CD14-positive monocyte (primary cell): ENCODE measurements at regions not wholly inside any gene's neighbourhood (a gene's known extent, or its start where the extent isn't known, plus 50 kb on each side); places are given as distances from the start of the nearest gene placed in this dataset.
"Not testable (repeated sequence)": the region's sequence is repeated elsewhere in the genome, so short reads cannot be mapped to it uniquely, and the experiment has no call there.

Experiments
- DNase-seq, 3 donors: peaks; one replicate each; pipeline ENCODE4 v3.0.0-alpha.2; 2011 to 2022
- H2AFZ ChIP-seq: 2 replicates; pipeline ENCODE4 v1.6.0; 2012; ENCODE audit warnings: mild to moderate bottlenecking, low read depth, low read length, inconsistent platforms; ENCODE audit not compliant: insufficient read depth, poor library complexity, severe bottlenecking
- H3K27ac ChIP-seq, 2 donors: 1 replicate in 1 of 2; 2 replicates in 1 of 2; pipeline ENCODE4 v1.5.1; 2012 to 2013; ENCODE audit warnings: low read length in 2 of 2, control low read depth in 1 of 2, inconsistent platforms in 1 of 2, low read depth in 1 of 2, mild to moderate bottlenecking in 1 of 2
- H3K27me3 ChIP-seq, 2 donors: one replicate each; pipeline versions ENCODE4 v1.6.0 to v1.6.1; 2011 to 2013; ENCODE audit warnings: low read length in 2 of 2; ENCODE audit not compliant: control insufficient read depth in 2 of 2, insufficient read depth in 2 of 2
- H3K36me3 ChIP-seq, 2 donors: replicated peaks in 1 of 2; 1 replicate in 1 of 2; 2 replicates in 1 of 2; pipeline versions ENCODE4 v1.5.1 to v1.6.1; 2012 to 2013; ENCODE audit warnings: low read length in 2 of 2, control low read depth in 1 of 2, inconsistent platforms in 1 of 2, mild to moderate bottlenecking in 1 of 2; ENCODE audit not compliant: insufficient read depth in 2 of 2, control insufficient read depth in 1 of 2
- H3K4me1 ChIP-seq, 2 donors: 1 replicate in 1 of 2; 2 replicates in 1 of 2; pipeline versions ENCODE4 v1.5.1 to v1.6.1; 2012 to 2013; ENCODE audit warnings: low read length in 2 of 2, control low read depth in 1 of 2, inconsistent platforms in 1 of 2, mild to moderate bottlenecking in 1 of 2, moderate library complexity in 1 of 2; ENCODE audit not compliant: insufficient read depth in 2 of 2, control insufficient read depth in 1 of 2
- H3K4me2 ChIP-seq: replicated peaks from 2 replicates; pipeline ENCODE3; 2012; ENCODE audit warnings: low read length, moderate library complexity, mild to moderate bottlenecking; ENCODE audit not compliant: poor library complexity, severe bottlenecking; ENCODE audit errors: extremely low read depth
- H3K4me3 ChIP-seq, 3 experiments: fragments of 200-600 bp in 1 of 3; sonication (generic) in 1 of 3; replicated peaks in 1 of 3; 1 replicate in 2 of 3; 2 replicates in 1 of 3; pipeline ENCODE4 v1.5.1; 2011 to 2013; ENCODE audit warnings: low read length in 3 of 3, mild to moderate bottlenecking in 3 of 3, control low read depth in 2 of 3, low read depth in 2 of 3, inconsistent platforms in 1 of 3, moderate library complexity in 1 of 3
- H3K79me2 ChIP-seq: 2 replicates; pipeline ENCODE4 v1.6.0; 2012; ENCODE audit warnings: mild to moderate bottlenecking, control low read depth, inconsistent platforms, low read length, moderate library complexity; ENCODE audit not compliant: insufficient read depth
- H3K9ac ChIP-seq: 2 replicates; pipeline ENCODE4 v1.6.0; 2017; ENCODE audit warnings: low read length, mild to moderate bottlenecking; ENCODE audit not compliant: insufficient read depth, poor library complexity, severe bottlenecking
- H3K9me3 ChIP-seq, 2 donors: replicated peaks in 1 of 2; 1 replicate in 1 of 2; 2 replicates in 1 of 2; pipeline versions ENCODE4 v1.5.1 to v1.6.1; 2012 to 2013; ENCODE audit warnings: low read length in 2 of 2, control low read depth in 1 of 2; ENCODE audit not compliant: control insufficient read depth in 1 of 2, insufficient read depth in 1 of 2
- H4K20me1 ChIP-seq: 2 replicates; pipeline ENCODE4 v1.6.0; 2012; ENCODE audit warnings: mild to moderate bottlenecking, low read length, control low read depth, moderate library complexity; ENCODE audit not compliant: insufficient read depth
- H3K27ac Mint-ChIP-seq, 7 donors: one replicate each; pipeline ENCODE4 v1.8.0; 2020; ENCODE audit warnings: mild to moderate bottlenecking in 7 of 7, mixed read lengths in 7 of 7, moderate library complexity in 6 of 7, inconsistent platforms in 2 of 7
- H3K27me3 Mint-ChIP-seq, 3 donors: one replicate each; pipeline ENCODE4 v1.8.0; 2021 to 2022; ENCODE audit warnings: low read depth in 3 of 3, mild to moderate bottlenecking in 3 of 3, mixed read lengths in 3 of 3, moderate library complexity in 3 of 3, inconsistent platforms in 1 of 3
- H3K36me3 Mint-ChIP-seq, 2 donors: one replicate each; pipeline ENCODE4 v1.8.0; 2020; ENCODE audit warnings: mixed read lengths in 2 of 2, inconsistent platforms in 1 of 2, mild to moderate bottlenecking in 1 of 2
- H3K4me1 Mint-ChIP-seq: one replicate; pipeline ENCODE4 v1.8.0; 2020; ENCODE audit warnings: mild to moderate bottlenecking, mixed read lengths
- H3K4me3 Mint-ChIP-seq, 2 donors: one replicate each; pipeline ENCODE4 v1.8.0; 2020; ENCODE audit warnings: mild to moderate bottlenecking in 2 of 2, mixed read lengths in 2 of 2, moderate library complexity in 1 of 2
- H3K9me3 Mint-ChIP-seq, 7 donors: one replicate each; pipeline ENCODE4 v1.8.0; 2020 to 2022; ENCODE audit warnings: mixed read lengths in 7 of 7, mild to moderate bottlenecking in 6 of 7, moderate library complexity in 6 of 7, inconsistent platforms in 2 of 7
- CTCF ChIP-seq: fragments of 200-600 bp; IDR thresholded peaks from one replicate; pipeline ENCODE4 v1.8.0; 2022; ENCODE audit warnings: antibody characterized with exemption, mild to moderate bottlenecking
- WGBS: methylation state at CpG from one replicate; pipeline ENCODE4 v1.1.5; 2013; ENCODE audit warnings: missing lambda C conversion rate; ENCODE audit not compliant: insufficient coverage; 5-methylcytosine and 5-hydroxymethylcytosine counted together
- intact Hi-C, 2 donors: fragments of 100-400 bp; cut with micrococcal nuclease; formaldehyde crosslinking; loops; one replicate each; pipeline versions ENCODE4 v1.15.0 to v1.15.1; 2023

DNA sequence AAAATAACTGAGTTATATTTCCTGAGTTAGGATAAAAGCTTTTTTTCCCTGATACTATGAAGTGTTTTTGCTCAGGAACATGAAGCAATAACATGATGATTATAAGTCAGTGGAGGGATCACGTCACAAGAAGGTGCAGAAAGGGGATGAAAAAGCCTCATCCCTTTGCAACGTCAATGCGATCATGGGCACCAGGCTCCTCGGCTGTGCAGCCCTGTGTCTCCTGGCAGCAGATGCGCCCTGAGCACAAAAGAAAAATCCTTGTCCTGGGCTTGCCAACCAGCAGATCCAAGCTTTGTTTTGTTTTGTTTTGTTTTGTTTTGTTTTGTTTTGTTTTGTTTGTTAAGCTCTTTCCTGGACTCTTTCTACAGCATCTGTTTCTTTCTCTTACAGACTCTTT lies 103.5 kb upstream of the PRSS1 start:
- no peak for DNase-seq
- peak overlapping the region; percentile 5 to 78 for H3K4me3 Mint-ChIP-seq
- no peak overlapping the region for H3K27ac Mint-ChIP-seq
- peak overlapping the region; percentile 64 for H2AFZ ChIP-seq
- TF ChIP-seq CTCF: no peak
- no peaks in the 10 kb centered on the region for H3K9me3 ChIP-seq
- peaks cover 7 to 8% of the 10 kb centered on the region in 2 donors for H3K4me1 ChIP-seq
- H3K79me2 ChIP-seq: no peaks in the 10 kb centered on the region
- H3K4me2 ChIP-seq: peak overlapping the region; percentile 47
- H3K27ac ChIP-seq: no peak overlapping the region
- H3K36me3 ChIP-seq: no peaks in the 10 kb centered on the region
- no peaks in the 10 kb centered on the region for H3K9me3 Mint-ChIP-seq
- H3K27me3 Mint-ChIP-seq: peaks cover 7 to 17% (median 9%) of the 10 kb centered on the region in 3 donors
- no peaks in the 10 kb centered on the region for H3K36me3 Mint-ChIP-seq
- peaks cover 11% of the 10 kb centered on the region for H3K4me1 Mint-ChIP-seq
- intact Hi-C loops: loop anchor here in 1 of 2 donors (5.0 kb wide), 1 partner anchor 152 kb away; no protein-coding TSS in a partner anchor
- WGBS: 0% methylated on average over 4 of the region's 5 CpGs
- H3K4me3 ChIP-seq: peak overlapping the region in 1 of 3 experiments; percentile 13
- H3K27me3 ChIP-seq: peaks cover 5 to 6% of the 10 kb centered on the region in 2 donors
- no peaks in the 10 kb centered on the region for H4K20me1 ChIP-seq
- H3K9ac ChIP-seq: no peak overlapping the region

GRCh38 chr7:142642316-142642715 lies 107.0 kb upstream of the PRSS1 start:
- peaks cover 12% of the 10 kb centered on the region for H3K4me1 Mint-ChIP-seq
- no peak overlapping the region for H3K9ac ChIP-seq
- TF ChIP-seq CTCF: no peak
- no peaks in the 10 kb centered on the region for H3K9me3 Mint-ChIP-seq
- H3K4me2 ChIP-seq: no peak overlapping the region
- no peaks in the 10 kb centered on the region for H3K36me3 ChIP-seq
- H3K27me3 ChIP-seq: peaks cover 5 to 6% of the 10 kb centered on the region in 2 donors
- no peak for DNase-seq
- no peak overlapping the region for H3K27ac Mint-ChIP-seq
- H3K4me1 ChIP-seq: peaks cover 7 to 8% of the 10 kb centered on the region in 2 donors
- H3K9me3 ChIP-seq: no peaks in the 10 kb centered on the region
- intact Hi-C loops: no loop called here
- H3K4me3 ChIP-seq: no peak overlapping the region
- no peak overlapping the region for H3K27ac ChIP-seq
- no peak overlapping the region for H2AFZ ChIP-seq
- peaks cover 7 to 17% (median 9%) of the 10 kb centered on the region in 3 donors for H3K27me3 Mint-ChIP-seq
- H4K20me1 ChIP-seq: no peaks in the 10 kb centered on the region
- H3K4me3 Mint-ChIP-seq: no peak overlapping the region
- H3K36me3 Mint-ChIP-seq: no peaks in the 10 kb centered on the region
- no peaks in the 10 kb centered on the region for H3K79me2 ChIP-seq

DNA sequence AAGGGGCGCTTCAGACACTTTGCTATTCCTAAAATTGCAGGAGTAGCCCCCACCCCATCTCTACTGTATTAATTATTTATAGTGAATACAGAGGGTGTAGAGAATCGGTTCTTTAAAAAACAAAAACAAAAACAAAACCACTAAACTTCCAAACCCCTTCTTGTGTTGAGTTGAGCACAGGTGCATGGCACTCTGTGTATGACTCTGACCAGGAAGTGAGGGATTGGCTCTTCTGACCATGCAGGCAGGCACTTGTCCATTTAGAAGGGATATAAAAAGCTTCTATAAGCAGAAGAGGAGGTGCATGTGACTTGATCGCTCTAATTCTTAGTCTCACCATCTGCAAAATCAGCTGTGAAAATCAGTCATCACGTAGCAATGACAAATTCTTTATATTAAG lies 108.0 kb upstream of the PRSS1 start:
- H3K27me3 Mint-ChIP-seq: peaks cover 6 to 13% (median 10%) of the 10 kb centered on the region in 3 donors
- 100% methylated on average over 1 of the region's 4 CpGs for WGBS
- H3K9ac ChIP-seq, intact Hi-C loops, H3K9me3 ChIP-seq, H3K9me3 Mint-ChIP-seq, H2AFZ ChIP-seq, DNase-seq, H3K36me3 ChIP-seq, H3K27ac ChIP-seq, H3K36me3 Mint-ChIP-seq, H3K4me2 ChIP-seq, H4K20me1 ChIP-seq, H3K79me2 ChIP-seq, H3K4me1 ChIP-seq, H3K27me3 ChIP-seq, H3K4me3 ChIP-seq, H3K27ac Mint-ChIP-seq, H3K4me3 Mint-ChIP-seq: not testable (repeated sequence)
- H3K4me1 Mint-ChIP-seq: peaks cover 16% of the 10 kb centered on the region
